HCT116 (cell line): ENCODE measurements at regions not wholly inside any gene's neighbourhood (a gene's known extent, or its start where the extent isn't known, plus 50 kb on each side); places are given as distances from the start of the nearest gene placed in this dataset.

ENCODE experiments used
- ATAC-seq: fragments of 200-7000 bp; cut with Tn5 transposase; 2 replicates; pipeline ENCODE4 v1.9.1; 2020; ENCODE audit warnings: mild to moderate bottlenecking, moderate library complexity
- BruUV-seq: library from RNA; stranded (reverse); fragments of 400-500 nt; replicated peaks from 2 replicates; lab custom pipeline; 2021; lab: Mats Ljungman, UMichigan
- CTCF ChIA-PET: fragments of 300-600 bp; sonication (Branson Sonifier 250); formaldehyde crosslinking; loops from one replicate; lab custom pipeline; 2021; ENCODE audit warnings: antibody characterized with exemption; lab: Charles Lee
- POLR2A ChIA-PET: fragments of 300-600, 350-600 bp; sonication (Branson Sonifier 250); formaldehyde crosslinking; loops from one replicate; lab custom pipeline; 2021; ENCODE audit warnings: antibody characterized with exemption; lab: Charles Lee
- RAD21 ChIA-PET, 2 experiments: fragments of 300-600 bp; sonication (Branson Sonifier 250); formaldehyde crosslinking; loops; one replicate each; lab custom pipeline; 2023; ENCODE audit warnings: low total read pairs in 2 of 2; ENCODE audit not compliant: uncharacterized antibody in 2 of 2, unreplicated experiment in 2 of 2, low non-redundant PET in 1 of 2; lab: Charles Lee
- DNase-seq: peaks from one replicate; pipeline ENCODE4 v3.0.0-alpha.2; 2010; ENCODE audit warnings: low read depth, low spot score
- H2AFZ ChIP-seq: fragments of 200-600 bp; shearing (Covaris generic), sonication (generic); 2 replicates; pipeline ENCODE4 v1.6.1; 2017; ENCODE audit warnings: low read depth, mixed run types, mixed read lengths, antibody characterized with exemption, low read length; ENCODE audit not compliant: poor library complexity, severe bottlenecking
- H3K27ac ChIP-seq: 2 replicates; pipeline ENCODE4 v1.5.1; 2012; ENCODE audit warnings: low read depth, low read length
- H3K27me3 ChIP-seq: fragments of 200-600 bp; sonication (generic); 2 replicates; pipeline ENCODE4 v1.6.1; 2016; ENCODE audit warnings: mixed run types, low read length, mixed read lengths; ENCODE audit not compliant: insufficient read depth
- H3K36me3 ChIP-seq, 2 experiments: fragments of 200-500 bp in 1 of 2; fragments of 200-600 bp in 1 of 2; sonication (Bioruptor generic) in 1 of 2; sonication (generic) in 1 of 2; 2 replicates each; pipeline versions ENCODE4 v1.5.1 to v1.6.1; 2014 to 2016; ENCODE audit warnings: low read length in 2 of 2, inconsistent platforms in 1 of 2, mixed read lengths in 1 of 2, mixed run types in 1 of 2; ENCODE audit not compliant: insufficient read depth in 2 of 2, control insufficient read depth in 1 of 2
- H3K4me1 ChIP-seq, 2 experiments: fragments of 200-600 bp in 1 of 2; sonication (generic) in 1 of 2; 2 replicates each; pipeline versions ENCODE4 v1.5.1 to v1.6.1; 2012 to 2017; ENCODE audit warnings: low read length in 2 of 2, inconsistent platforms in 1 of 2, mild to moderate bottlenecking in 1 of 2, mixed read lengths in 1 of 2, mixed run types in 1 of 2, moderate library complexity in 1 of 2; ENCODE audit not compliant: insufficient read depth in 2 of 2, control insufficient read depth in 1 of 2
- H3K4me2 ChIP-seq: fragments of 200-600 bp; sonication (generic); 2 replicates; pipeline ENCODE4 v1.6.1; 2017; ENCODE audit warnings: mixed run types, low read length, mixed read lengths
- H3K4me3 ChIP-seq, 2 experiments: fragments of 200-600 bp in 1 of 2; sonication (generic) in 1 of 2; replicated peaks in 1 of 2; 2 replicates each; pipeline ENCODE4 v1.5.1; 2011 to 2016; ENCODE audit warnings: low read length in 2 of 2, control low read depth in 1 of 2, low read depth in 1 of 2, mild to moderate bottlenecking in 1 of 2, mixed read lengths in 1 of 2, mixed run types in 1 of 2
- H3K79me2 ChIP-seq: fragments of 200-600 bp; sonication (generic); 2 replicates; pipeline ENCODE4 v1.6.1; 2017; ENCODE audit warnings: mild to moderate bottlenecking, mixed run types, low read length, moderate library complexity, mixed read lengths; ENCODE audit not compliant: insufficient read depth
- H3K9ac ChIP-seq: fragments of 200-600 bp; sonication (generic); 2 replicates; pipeline ENCODE4 v1.6.1; 2016; ENCODE audit warnings: low read length, mixed read lengths
- H3K9me2 ChIP-seq: fragments of 200-600 bp; sonication (generic), shearing (Covaris generic); 2 replicates; pipeline ENCODE4 v1.6.1; 2017; ENCODE audit warnings: mixed run types, mild to moderate bottlenecking, moderate library complexity; ENCODE audit not compliant: insufficient read depth
- H3K9me3 ChIP-seq, 2 experiments: fragments of 200-500 bp in 1 of 2; fragments of 200-600 bp in 1 of 2; sonication (Bioruptor generic) in 1 of 2; sonication (generic) in 1 of 2; 2 replicates each; pipeline ENCODE4 v1.6.1; 2014 to 2017; ENCODE audit warnings: low read length in 2 of 2, mixed read lengths in 2 of 2, inconsistent platforms in 1 of 2, low read depth in 1 of 2, mild to moderate bottlenecking in 1 of 2, mixed run types in 1 of 2, moderate library complexity in 1 of 2; ENCODE audit not compliant: control insufficient read depth in 1 of 2, insufficient read depth in 1 of 2
- H4K20me1 ChIP-seq: fragments of 200-600 bp; sonication (generic), shearing (Covaris generic); 2 replicates; pipeline ENCODE4 v1.6.1; 2017; ENCODE audit warnings: mixed run types, mild to moderate bottlenecking, moderate library complexity; ENCODE audit not compliant: insufficient read depth
- CEBPB ChIP-seq: IDR thresholded peaks from 2 replicates; pipeline ENCODE4 v1.6.1; 2012; ENCODE audit warnings: low read depth
- ELF1 ChIP-seq: IDR thresholded peaks from 2 replicates; pipeline ENCODE4 v1.6.1; 2012; ENCODE audit warnings: low read depth, borderline replicate concordance
- EZH2 ChIP-seq: fragments of 200-600 bp; sonication (generic); IDR thresholded peaks from 2 replicates; pipeline ENCODE4 v1.6.1; 2017; ENCODE audit warnings: antibody characterized with exemption, mixed run types
- EZH2phosphoT487 ChIP-seq: fragments of 200-600 bp; IDR thresholded peaks from 2 replicates; pipeline ENCODE4 v1.6.1; 2018; ENCODE audit warnings: antibody characterized with exemption, borderline replicate concordance
- POLR2AphosphoS5 ChIP-seq: IDR thresholded peaks from 2 replicates; pipeline ENCODE4 v1.6.1; 2011; ENCODE audit warnings: mild to moderate bottlenecking, low read depth, low read length, moderate library complexity
- RAD21 ChIP-seq: IDR thresholded peaks from 2 replicates; pipeline ENCODE4 v1.6.1; 2012; ENCODE audit warnings: low read depth, mild to moderate bottlenecking
- TCF7L2 ChIP-seq: IDR thresholded peaks from 2 replicates; pipeline ENCODE4 v1.7.0; 2011; ENCODE audit warnings: borderline replicate concordance, inconsistent platforms; ENCODE audit not compliant: insufficient read depth, insufficient read length; ENCODE audit errors: extremely low read depth
- ZFX ChIP-seq: fragments of 450-650 bp; IDR thresholded peaks from 2 replicates; pipeline ENCODE4 v1.6.1; 2017
- intact Hi-C: fragments of 100-400 bp; cut with micrococcal nuclease; formaldehyde crosslinking; loops from 2 replicates; pipeline ENCODE4 v1.10.0; 2022
- TF ChIP-seq, protein P1 (sequence below): IDR thresholded peaks from 2 replicates; pipeline ENCODE4 v1.6.1; 2012; ENCODE audit warnings: low read depth
- TF ChIP-seq, protein P2 (sequence below): IDR thresholded peaks from 2 replicates; pipeline ENCODE4 v1.6.1; 2012

DNA sequence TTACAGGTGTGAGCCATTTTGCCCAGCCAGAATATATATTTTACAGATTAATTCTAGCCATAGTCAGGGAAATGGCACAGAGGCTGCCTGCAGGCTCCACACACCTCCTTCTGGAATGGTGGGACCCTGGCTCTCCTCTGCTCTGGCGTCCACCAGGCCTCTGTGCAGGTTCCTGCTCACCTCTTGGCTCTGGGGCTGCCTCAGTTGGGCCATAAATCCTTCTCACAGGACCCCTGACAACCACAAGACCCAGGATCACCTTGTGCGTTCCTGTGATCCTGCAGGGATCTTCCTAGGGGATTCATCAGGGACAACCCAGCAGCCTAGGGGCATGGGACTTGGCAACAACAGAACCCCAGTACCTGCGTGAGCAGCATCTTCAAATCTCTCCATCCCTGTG lies 93.0 kb upstream of the FSTL4 start:
- TF ChIP-seq CEBPB (no peak), POLR2AphosphoS5 (no peak), EZH2phosphoT487 (no peak), RAD21 (no peak), ZFX (no peak), TCF7L2 (no peak), ELF1 (no peak), EZH2 (no peak)
- TF ChIP-seq, protein P1, sequence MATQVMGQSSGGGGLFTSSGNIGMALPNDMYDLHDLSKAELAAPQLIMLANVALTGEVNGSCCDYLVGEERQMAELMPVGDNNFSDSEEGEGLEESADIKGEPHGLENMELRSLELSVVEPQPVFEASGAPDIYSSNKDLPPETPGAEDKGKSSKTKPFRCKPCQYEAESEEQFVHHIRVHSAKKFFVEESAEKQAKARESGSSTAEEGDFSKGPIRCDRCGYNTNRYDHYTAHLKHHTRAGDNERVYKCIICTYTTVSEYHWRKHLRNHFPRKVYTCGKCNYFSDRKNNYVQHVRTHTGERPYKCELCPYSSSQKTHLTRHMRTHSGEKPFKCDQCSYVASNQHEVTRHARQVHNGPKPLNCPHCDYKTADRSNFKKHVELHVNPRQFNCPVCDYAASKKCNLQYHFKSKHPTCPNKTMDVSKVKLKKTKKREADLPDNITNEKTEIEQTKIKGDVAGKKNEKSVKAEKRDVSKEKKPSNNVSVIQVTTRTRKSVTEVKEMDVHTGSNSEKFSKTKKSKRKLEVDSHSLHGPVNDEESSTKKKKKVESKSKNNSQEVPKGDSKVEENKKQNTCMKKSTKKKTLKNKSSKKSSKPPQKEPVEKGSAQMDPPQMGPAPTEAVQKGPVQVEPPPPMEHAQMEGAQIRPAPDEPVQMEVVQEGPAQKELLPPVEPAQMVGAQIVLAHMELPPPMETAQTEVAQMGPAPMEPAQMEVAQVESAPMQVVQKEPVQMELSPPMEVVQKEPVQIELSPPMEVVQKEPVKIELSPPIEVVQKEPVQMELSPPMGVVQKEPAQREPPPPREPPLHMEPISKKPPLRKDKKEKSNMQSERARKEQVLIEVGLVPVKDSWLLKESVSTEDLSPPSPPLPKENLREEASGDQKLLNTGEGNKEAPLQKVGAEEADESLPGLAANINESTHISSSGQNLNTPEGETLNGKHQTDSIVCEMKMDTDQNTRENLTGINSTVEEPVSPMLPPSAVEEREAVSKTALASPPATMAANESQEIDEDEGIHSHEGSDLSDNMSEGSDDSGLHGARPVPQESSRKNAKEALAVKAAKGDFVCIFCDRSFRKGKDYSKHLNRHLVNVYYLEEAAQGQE, result no peak
- TF ChIP-seq, protein P2, sequence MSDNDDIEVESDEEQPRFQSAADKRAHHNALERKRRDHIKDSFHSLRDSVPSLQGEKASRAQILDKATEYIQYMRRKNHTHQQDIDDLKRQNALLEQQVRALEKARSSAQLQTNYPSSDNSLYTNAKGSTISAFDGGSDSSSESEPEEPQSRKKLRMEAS, result no peak
- intact Hi-C loops, result no loop called here
- Histone ChIP-seq H3K27me3 (peaks cover 16% of the 10 kb centered on the region; the same call in 1 of the 2 replicates), H3K9me3 (no peaks in the 10 kb centered on the region), H3K79me2 (no peaks in the 10 kb centered on the region), H3K4me1 (no peaks in the 10 kb centered on the region), H3K4me3 (no peak overlapping the region), H2AFZ (no peak overlapping the region), H3K36me3 (no peaks in the 10 kb centered on the region), H3K4me2 (no peak overlapping the region), H3K27ac (no peak overlapping the region), H3K9ac (no peak overlapping the region), H4K20me1 (no peaks in the 10 kb centered on the region), H3K9me2 (no peaks in the 10 kb centered on the region)
- RAD21 ChIA-PET, result no interaction called here
- no TSS peak for BruUV-seq
- CTCF ChIA-PET, result no interaction called here
- no peak for DNase-seq
- ATAC-seq, result no peak
- POLR2A ChIA-PET, result no interaction called here
